Astrocyte (in vitro differentiated cells and primary cell): ENCODE measurements at regions not wholly inside any gene's neighbourhood (a gene's known extent, or its start where the extent isn't known, plus 50 kb on each side); places are given as distances from the start of the nearest gene placed in this dataset.

Experiments
- DNase-seq: peaks from one replicate; pipeline ENCODE4 v3.0.0-alpha.2; 2010; ENCODE audit warnings: low read depth
- FAIRE-seq: peaks from 2 replicates; lab custom pipeline; 2011; peaks lifted over from hg19 to GRCh38; lab: Jason Lieb, UNC
- H2AFZ ChIP-seq: 2 replicates; pipeline ENCODE4 v1.6.0; 2012; ENCODE audit warnings: low read depth, low read length, inconsistent platforms
- H3K27ac ChIP-seq: 2 replicates; pipeline ENCODE4 v1.5.1; 2011; ENCODE audit warnings: low read depth, low read length, inconsistent platforms
- H3K27me3 ChIP-seq: 2 replicates; pipeline ENCODE4 v1.6.0; 2011; ENCODE audit warnings: low read length, inconsistent platforms; ENCODE audit not compliant: insufficient read depth
- H3K36me3 ChIP-seq: 2 replicates; pipeline ENCODE4 v1.5.1; 2011; ENCODE audit warnings: low read length, inconsistent platforms; ENCODE audit not compliant: insufficient read depth
- H3K4me1 ChIP-seq: 2 replicates; pipeline ENCODE4 v1.5.1; 2011; ENCODE audit warnings: low read length, inconsistent platforms; ENCODE audit not compliant: insufficient read depth
- H3K4me2 ChIP-seq: 2 replicates; pipeline ENCODE4 v1.6.0; 2012; ENCODE audit warnings: low read length, inconsistent platforms
- H3K4me3 ChIP-seq: 2 replicates; pipeline ENCODE4 v1.5.1; 2011; ENCODE audit warnings: low read depth, mild to moderate bottlenecking, low read length, inconsistent platforms; ENCODE audit not compliant: insufficient read depth
- H3K79me2 ChIP-seq: 2 replicates; pipeline ENCODE4 v1.6.0; 2012; ENCODE audit warnings: mild to moderate bottlenecking, low read length, inconsistent platforms; ENCODE audit not compliant: insufficient read depth
- H3K9ac ChIP-seq: 2 replicates; pipeline ENCODE4 v1.6.0; 2012; ENCODE audit warnings: mild to moderate bottlenecking, low read length, inconsistent platforms
- H3K9me3 ChIP-seq: 2 replicates; pipeline ENCODE4 v1.5.1; 2012; ENCODE audit warnings: low read depth, mild to moderate bottlenecking, low read length, inconsistent platforms; ENCODE audit not compliant: insufficient read depth
- H4K20me1 ChIP-seq: 2 replicates; pipeline ENCODE4 v1.6.0; 2012; ENCODE audit warnings: low read length, inconsistent platforms; ENCODE audit not compliant: insufficient read depth
- H3K27ac Mint-ChIP-seq: one replicate; pipeline ENCODE4 v1.8.0; 2021; ENCODE audit warnings: mild to moderate bottlenecking, mixed read lengths; ENCODE audit not compliant: unreplicated experiment
- H3K27me3 Mint-ChIP-seq: one replicate; pipeline ENCODE4 v1.8.0; 2021; ENCODE audit warnings: low read depth, mixed read lengths; ENCODE audit not compliant: unreplicated experiment
- H3K36me3 Mint-ChIP-seq: one replicate; pipeline ENCODE4 v1.8.0; 2021; ENCODE audit warnings: low read depth, mixed read lengths; ENCODE audit not compliant: unreplicated experiment
- H3K4me1 Mint-ChIP-seq: one replicate; pipeline ENCODE4 v1.8.0; 2021; ENCODE audit warnings: low read depth, mixed read lengths; ENCODE audit not compliant: unreplicated experiment
- H3K4me3 Mint-ChIP-seq: one replicate; pipeline ENCODE4 v1.8.0; 2021; ENCODE audit warnings: mild to moderate bottlenecking, moderate library complexity, mixed read lengths; ENCODE audit not compliant: unreplicated experiment
- H3K9me3 Mint-ChIP-seq: one replicate; pipeline ENCODE4 v1.8.0; 2021; ENCODE audit warnings: mild to moderate bottlenecking, mixed read lengths; ENCODE audit not compliant: unreplicated experiment
- CTCF ChIP-seq: IDR thresholded peaks from 2 replicates; pipeline ENCODE4 v1.5.1; 2011; ENCODE audit warnings: low read depth, mild to moderate bottlenecking, inconsistent platforms, low read length, moderate library complexity; ENCODE audit not compliant: insufficient read depth
- EZH2 ChIP-seq: IDR thresholded peaks from 2 replicates; pipeline ENCODE4 v1.6.1; 2012; ENCODE audit warnings: mild to moderate bottlenecking, low read length, inconsistent platforms; ENCODE audit not compliant: insufficient read depth

GRCh38 chr13:53605326-53605725 is 576.7 kb downstream of the OLFM4 start:
- Histone ChIP-seq H3K36me3 (no peaks in the 10 kb centered on the region), H3K27ac (no peak overlapping the region), H3K79me2 (no peaks in the 10 kb centered on the region), H4K20me1 (no peaks in the 10 kb centered on the region), H3K9me3 (no peaks in the 10 kb centered on the region), H3K9ac (no peak overlapping the region), H3K4me3 (no peak overlapping the region), H2AFZ (no peak overlapping the region), H3K4me1 (no peaks in the 10 kb centered on the region), H3K27me3 (no peaks in the 10 kb centered on the region), H3K4me2 (no peak overlapping the region)
- FAIRE-seq, result no peak
- H3K27me3 Mint-ChIP-seq, result no peaks in the 10 kb centered on the region
- H3K4me3 Mint-ChIP-seq, result no peak overlapping the region
- no peak for TF ChIP-seq CTCF
- TF ChIP-seq EZH2, result no peak
- DNase-seq, result no peak
- H3K9me3 Mint-ChIP-seq, result peaks cover 2% of the 10 kb centered on the region
- no peak overlapping the region for H3K27ac Mint-ChIP-seq
- H3K4me1 Mint-ChIP-seq, result peaks cover 8% of the 10 kb centered on the region
- H3K36me3 Mint-ChIP-seq, result no peaks in the 10 kb centered on the region

DNA sequence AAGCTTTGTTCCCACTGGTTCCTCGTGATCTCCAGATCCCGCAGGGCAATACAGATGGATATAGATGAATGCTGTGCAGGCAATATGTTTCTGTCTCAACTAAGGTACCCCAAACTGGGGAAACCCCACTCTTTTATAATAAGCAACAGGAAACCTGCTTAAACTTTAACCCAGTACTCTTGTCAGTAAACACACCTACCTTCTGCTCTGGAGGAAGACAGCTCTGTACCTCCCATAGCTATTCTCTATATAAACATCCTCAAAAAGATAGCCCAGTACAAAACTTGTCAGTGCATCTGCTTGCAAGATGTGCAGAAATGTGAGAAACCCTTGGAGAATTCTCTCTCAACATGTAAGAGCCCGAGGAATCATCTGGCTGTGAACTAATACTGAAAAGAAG is 583.6 kb downstream of the OLFM4 start:
- Histone ChIP-seq H3K27me3 (no peaks in the 10 kb centered on the region), H3K27ac (no peak overlapping the region), H2AFZ (no peak overlapping the region), H3K4me1 (no peaks in the 10 kb centered on the region), H3K79me2 (no peaks in the 10 kb centered on the region), H3K4me2 (no peak overlapping the region), H3K9me3 (no peaks in the 10 kb centered on the region), H4K20me1 (no peaks in the 10 kb centered on the region), H3K4me3 (no peak overlapping the region), H3K9ac (no peak overlapping the region), H3K36me3 (no peaks in the 10 kb centered on the region)
- Mint-ChIP-seq H3K27me3 (no peaks in the 10 kb centered on the region), H3K4me3 (no peak overlapping the region), H3K4me1 (no peaks in the 10 kb centered on the region), H3K9me3 (no peaks in the 10 kb centered on the region), H3K36me3 (no peaks in the 10 kb centered on the region), H3K27ac (no peak overlapping the region)
- DNase-seq (no peak), FAIRE-seq (no peak)
- TF ChIP-seq CTCF (no peak), EZH2 (no peak)

DNA sequence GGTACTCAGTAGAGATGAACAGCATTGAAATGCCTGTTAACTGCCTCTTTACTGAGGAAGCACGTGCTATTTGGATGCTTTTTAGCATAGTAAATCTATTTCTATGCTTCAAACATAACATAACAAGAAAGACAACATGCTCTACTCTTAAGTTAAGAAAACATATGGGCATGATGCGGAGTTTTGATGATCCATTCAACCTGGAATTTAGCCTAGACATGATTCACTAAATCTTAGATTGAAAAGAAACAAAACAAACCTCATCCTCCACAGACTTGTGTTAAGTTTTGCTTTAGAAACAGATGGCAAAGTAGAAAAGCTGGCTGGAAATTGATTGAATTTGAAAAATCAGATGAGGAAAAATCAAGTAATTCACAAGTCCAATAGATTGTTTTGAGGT is 593.8 kb downstream of the OLFM4 start:
- Mint-ChIP-seq H3K36me3 (no peaks in the 10 kb centered on the region), H3K4me1 (peaks cover 24% of the 10 kb centered on the region), H3K27me3 (no peaks in the 10 kb centered on the region), H3K4me3 (peak overlapping the region; percentile 62), H3K9me3 (no peaks in the 10 kb centered on the region), H3K27ac (peak overlapping the region; percentile 86)
- DNase-seq (no peak), FAIRE-seq (peak; percentile 77)
- Histone ChIP-seq H3K9me3 (no peaks in the 10 kb centered on the region), H3K4me1 (peaks cover 11% of the 10 kb centered on the region), H3K4me2 (peak overlapping the region; percentile 56), H3K4me3 (no peak overlapping the region), H2AFZ (no peak overlapping the region), H3K9ac (no peak overlapping the region), H3K27me3 (no peaks in the 10 kb centered on the region), H3K36me3 (no peaks in the 10 kb centered on the region), H4K20me1 (no peaks in the 10 kb centered on the region), H3K79me2 (no peaks in the 10 kb centered on the region), H3K27ac (peak overlapping the region; percentile 44)
- TF ChIP-seq EZH2, result no peak
- no peak for TF ChIP-seq CTCF
